ENCODE measurements at regions not wholly inside any gene's neighbourhood (a gene's known extent, or its start where the extent isn't known, plus 50 kb on each side); places are given as distances from the start of the nearest gene placed in this dataset.

DNA sequence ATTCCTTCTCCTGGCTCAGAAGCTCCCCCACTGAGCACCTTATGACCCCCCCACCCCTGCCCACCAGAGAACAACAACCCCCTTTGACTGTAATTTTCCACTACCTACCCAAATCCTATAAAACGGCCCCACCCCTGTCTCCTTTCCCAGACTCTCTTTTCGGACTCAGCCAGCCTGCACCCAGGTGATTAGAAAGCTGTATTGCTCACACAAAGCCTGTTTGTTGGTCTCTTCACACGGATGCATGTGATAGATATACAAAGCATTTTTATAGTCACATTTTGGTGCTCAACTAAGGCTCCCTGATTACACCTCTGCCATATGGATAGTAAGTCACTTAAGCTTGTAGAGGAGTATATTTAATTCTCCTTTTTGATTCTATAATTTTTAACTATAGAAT is 985.8 kb downstream of the REEP3 start:
- no peak for DNase-seq

DNA sequence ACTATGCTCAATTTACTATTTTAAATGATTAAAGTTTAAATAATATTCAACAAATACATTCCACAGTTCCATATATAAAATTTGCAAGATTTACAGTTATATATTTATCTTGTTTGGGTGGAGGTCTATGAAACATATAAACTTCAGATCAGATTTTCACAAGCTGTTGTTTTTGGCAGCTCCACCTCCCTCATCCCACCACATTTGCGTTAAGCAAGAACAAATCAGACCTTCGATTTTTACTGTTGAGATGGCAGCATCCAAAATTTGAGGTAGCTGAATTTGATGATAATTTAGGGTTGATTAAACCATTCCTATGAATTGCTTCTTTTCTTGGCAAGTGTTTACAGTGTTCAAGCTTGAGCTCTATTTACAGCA is 986.4 kb downstream of the REEP3 start:
- no peak for DNase-seq

DNA sequence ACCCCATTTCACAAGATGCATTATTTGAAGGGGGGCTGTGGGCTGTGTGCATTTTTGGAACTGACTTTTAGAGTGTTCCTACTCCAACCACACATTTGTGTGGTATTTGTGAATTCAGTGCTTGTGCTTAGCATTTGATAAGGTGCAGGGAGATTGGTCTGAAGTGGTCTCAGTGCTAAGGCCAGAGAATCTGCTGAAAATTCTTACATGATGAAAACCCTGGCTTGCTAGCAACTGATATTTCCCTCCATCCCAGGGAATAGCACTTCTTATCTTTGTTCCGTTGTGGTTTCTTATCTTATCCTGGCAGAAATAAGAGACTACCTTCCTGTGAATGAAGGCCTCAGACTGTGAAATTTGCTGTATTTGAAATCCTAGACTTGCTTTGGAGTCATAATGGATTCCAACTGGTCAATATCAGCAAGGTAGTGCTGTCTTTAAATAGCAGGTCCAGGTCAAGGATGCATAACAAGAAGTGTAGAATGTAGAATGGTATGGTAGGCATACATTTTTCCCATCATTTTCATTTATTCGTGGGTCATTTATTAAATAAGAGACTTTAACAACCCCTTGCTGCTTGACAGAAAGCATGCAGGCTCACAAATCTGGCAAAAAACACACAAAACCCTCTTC is 986.9 kb downstream of the REEP3 start:
- DNase-seq: peak; percentile 69 to 73

DNA sequence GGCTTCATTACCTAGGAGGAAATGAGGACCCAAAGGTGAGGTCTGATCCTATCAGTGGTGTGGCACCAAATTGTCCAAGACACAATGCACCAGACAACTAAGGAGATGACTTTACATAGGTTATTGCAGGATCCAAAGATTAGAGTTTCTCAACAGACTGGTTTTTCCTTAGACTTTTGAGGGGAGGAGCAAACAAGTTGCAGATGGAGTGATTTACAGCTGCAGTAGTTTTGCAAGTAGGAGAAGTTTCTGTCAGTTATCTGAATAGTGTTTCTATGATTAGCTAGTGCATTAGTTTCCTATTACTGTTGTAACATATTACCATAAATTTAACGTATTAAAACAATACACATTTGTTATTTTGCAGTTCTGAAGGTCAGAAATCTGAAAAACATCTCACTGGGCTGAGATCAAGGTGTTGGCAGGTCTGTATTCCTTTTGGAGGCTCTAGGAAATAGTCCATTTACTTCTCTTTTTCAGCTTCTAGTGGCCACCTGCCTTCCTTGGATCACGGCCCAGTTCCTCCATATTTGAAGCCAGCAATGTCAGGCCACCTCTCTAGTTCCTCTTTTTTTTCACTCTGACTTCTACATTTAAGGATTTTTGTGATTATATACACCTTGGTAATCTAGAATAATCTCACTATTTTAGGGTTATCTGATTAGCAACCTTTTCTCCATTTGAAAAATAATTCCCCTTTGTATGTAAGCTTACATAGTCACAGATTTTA is 994.9 kb downstream of the REEP3 start:
- DNase-seq: no peak

DNA sequence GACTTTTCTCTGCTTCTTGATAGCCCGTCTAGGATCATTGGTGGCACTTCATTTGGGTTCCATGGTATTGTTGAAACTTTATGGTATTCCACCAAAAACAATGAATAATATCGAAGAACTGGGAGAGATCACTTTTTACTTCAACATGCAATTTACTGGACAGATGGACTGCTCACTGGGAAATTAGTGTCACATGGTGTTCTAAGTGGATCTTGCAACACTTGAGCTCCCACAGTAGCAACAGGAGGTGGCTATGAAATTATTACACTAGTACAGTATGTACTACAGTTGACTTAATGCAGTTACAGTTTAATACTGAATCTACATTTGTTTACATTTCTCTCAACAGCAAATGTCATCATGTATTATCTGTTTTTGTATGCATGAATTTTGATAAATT is 997.3 kb downstream of the REEP3 start:
- no peak for DNase-seq

DNA sequence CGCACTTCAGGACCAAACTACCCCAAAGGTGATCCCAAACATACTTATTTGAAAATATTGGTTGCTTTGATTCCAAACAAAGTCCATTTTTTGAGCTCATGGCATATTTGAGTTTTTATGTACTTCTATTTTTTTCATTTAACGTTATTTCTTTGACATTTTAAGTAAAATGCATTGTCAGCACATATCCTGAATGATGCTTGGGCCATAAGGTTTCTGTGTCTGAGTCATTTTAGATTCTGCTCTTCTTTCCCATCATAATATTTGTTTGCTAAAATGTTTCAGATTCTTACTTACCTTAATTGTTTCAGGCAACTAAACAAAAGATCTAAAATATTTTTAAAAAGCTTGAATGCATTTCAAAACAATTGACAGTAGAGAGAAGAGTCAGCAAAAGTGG is 998.2 kb downstream of the REEP3 start:
- no peak for DNase-seq

DNA sequence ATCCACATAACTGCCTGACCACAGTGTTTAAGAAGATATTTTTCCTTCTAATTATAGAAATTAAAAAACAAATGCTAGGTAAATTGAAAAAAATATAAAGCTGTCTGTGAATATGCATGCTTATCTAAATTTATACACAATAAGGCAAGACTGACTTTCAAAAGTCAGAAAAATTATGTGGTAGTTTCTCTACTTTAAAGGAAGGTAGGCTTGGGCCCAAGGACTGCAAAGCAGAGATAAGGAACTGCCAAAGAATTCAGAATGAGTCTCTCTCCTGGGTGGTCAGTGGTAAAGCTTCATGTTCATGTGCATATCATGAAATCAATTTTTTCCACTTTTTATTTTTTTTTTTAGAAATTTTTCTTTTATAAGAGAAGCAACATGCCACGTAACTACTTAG is 998.6 kb downstream of the REEP3 start:
- no peak for DNase-seq

DNA sequence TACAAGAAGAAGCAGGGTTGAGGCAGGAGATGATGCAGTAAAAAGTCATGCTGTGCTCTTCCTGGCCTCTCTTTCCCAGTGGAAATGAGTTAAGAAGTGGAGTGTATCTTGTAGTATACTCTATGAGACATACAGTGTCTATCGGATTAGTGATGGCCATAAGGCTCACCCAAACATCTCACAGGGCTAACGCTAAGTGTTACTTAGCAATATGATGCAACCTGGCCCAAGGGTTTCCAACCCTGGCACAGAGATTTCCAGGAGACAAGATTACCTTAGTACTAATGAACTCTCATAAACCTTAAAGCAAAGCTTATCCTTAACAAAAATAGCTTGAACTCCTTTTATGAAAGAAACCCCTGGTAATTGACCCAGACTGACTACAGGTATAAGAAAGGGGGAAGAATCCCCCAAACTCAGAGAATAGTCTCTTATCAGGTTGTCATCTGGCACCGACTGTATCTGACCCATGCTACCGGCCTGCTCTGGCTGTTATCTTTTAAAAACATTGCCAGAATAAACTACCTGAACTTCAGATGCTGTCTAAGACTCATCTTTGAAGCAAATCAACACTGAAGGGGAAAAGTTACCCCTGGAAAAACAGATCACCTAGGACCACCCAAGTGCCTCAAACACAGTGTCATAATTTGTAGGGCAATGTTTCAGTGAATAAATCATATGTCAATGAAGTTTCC is 1002.0 kb downstream of the REEP3 start:
- no peak for DNase-seq

DNA sequence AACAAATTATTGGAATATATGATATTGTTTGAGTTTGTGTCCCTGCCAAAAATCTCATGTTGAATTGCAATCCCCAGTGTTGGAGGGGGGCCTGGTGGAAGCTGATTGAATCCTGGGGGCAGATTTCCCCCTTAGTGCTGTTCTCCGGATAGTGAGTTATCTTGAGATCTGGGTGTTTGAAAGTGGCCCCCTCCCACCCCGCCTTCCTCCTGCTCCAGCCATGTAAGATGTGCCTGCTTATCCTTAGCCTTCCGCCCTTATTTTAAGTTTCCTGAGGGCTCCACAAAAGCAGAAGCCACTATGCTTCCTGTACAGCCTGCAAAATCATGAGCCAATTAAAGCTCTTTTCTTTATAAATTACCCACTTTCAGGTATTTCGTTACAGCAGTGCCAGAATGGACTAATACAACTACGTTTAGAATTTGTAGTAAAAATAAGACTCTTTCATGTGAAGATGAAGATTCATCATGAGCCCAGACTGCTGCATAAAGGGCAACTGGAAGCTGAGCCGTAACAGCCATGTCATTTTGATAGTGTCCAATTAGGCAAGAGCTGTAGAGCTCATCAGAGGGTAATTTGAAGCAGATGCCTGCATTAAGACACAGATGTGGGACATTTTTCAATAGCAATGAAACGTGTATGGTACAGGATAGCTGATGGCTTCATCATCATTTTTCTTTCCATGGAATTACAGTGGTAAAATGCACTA is 1007.2 kb downstream of the REEP3 start:
- no peak for DNase-seq

DNA sequence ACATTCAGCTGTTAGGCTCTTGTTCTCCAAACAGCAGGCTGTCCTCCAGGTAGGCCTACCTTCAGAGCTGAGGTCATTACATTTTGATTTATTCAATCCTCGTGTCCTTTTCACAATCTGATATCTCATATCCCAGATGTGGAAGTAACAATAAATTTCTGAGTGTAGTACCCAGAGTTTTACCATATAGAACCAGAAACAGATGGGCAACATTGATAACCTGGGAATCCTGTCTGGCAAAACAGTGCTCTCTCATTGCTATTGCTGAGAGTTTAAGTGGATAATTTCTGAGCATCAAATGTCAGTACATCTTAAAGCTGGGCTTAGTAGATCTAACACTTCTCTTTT is 1007.8 kb downstream of the REEP3 start:
- no peak for DNase-seq

DNA sequence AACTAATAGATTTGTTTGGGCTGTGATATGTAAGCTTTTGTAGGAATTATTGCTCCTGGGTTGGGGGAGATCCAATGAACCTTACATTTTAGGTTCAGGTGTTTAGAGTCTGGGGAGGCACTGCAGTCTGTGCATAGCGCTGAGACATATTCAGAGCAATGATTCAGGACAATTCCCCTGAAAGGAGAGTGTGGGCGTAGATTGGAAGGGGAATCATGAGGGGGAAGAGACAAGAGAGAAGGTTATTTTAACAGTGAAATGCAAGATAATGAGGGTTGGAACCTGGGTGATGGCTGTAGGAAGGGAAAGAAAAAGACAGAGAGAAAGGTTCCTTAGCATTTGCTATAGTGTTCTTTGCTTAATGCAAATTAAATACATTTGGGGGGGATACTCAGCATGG is 1013.4 kb downstream of the REEP3 start:
- DNase-seq: no peak

DNA sequence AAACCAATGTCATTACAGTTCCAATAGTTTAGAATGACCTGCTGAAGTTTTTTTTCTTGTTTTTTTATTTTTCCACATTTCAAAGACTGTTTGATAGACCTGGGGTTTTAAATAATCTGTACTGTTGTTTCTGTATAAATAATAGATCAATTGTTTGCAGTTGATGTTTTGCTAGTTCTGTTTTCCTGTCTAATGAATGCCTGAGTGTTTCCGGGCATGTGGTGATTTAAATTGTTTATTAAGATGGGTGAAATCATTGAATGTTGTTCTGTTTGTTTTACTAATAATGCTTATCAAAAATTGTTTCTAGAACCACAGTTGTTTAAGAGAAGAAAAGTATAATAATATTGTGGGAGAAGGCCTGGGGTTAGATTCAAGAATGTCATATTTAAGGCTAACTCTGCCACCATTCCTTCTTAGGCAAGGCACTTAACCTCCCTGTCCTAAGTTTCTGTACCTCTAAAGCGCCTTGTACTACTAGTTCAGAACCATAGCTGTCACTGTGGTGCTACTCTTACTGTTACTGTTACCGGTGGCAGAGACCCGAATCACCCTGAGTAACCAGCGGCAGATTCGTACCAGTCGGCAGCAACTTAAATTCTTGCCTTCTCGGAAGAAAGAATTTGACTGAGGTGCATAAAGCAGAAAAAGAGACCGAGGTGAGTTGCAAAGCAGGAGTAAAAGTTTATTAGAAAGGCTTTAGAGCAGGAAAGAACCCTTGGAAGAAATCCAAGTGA is 1014.1 kb downstream of the REEP3 start:
- no peak for DNase-seq

DNA sequence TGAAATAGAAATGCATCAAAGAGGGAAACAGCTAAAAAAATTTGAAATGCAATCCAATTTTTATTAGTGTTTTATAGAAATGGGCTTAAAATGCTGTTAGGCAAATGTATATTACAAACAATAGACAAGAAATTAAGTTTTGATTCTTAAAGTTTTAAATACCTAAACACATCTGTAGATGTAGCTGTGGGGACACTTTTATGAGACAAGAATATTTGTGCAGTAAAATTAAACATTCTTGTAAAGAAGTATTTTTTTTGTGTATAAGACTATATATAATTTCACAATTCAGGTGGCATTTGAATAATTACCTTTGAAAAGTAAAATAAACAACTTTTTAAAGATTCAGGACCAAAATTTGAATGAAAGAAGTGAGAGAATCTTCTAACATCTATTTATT is 1015.9 kb downstream of the REEP3 start:
- no peak for DNase-seq

DNA sequence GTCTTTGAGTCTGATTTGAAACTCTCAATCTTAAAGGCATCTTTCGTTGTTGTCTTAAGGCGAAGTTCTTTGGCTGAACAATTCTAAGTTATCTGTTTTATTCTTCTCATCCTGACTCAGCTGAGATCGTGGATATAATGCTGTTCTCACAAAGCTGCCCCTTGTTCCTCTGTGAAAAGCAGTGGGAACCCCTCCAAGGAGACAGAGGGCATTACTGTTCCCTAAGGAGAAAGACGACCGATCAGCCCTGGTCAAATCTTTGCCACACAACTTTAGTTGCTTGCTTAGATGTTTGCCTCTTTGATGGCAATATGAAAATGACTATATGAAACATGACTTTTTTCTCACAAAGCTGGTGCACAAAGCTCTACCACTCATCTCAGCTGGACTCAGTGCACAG is 1016.7 kb downstream of the REEP3 start:
- DNase-seq: no peak

DNA sequence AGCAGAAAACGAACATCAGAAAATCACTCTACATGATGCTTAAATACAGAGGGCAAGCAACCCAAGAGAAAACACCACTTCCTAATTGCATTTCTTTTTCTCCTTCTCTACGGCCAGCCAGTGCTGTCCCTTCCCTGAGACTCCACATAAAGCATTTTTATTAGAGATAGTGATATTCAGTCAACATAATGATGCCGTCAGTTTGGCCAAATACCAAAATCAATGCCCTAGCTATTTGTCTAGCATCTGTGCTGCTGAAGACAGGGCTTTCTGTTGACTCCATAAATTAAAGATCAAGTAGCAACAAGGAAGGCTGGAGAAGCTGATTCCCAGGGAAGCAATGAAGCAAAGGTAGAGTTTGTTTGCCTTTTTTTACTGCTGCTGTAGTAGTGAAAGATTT is 1024.9 kb downstream of the REEP3 start:
- DNase-seq: no peak

DNA sequence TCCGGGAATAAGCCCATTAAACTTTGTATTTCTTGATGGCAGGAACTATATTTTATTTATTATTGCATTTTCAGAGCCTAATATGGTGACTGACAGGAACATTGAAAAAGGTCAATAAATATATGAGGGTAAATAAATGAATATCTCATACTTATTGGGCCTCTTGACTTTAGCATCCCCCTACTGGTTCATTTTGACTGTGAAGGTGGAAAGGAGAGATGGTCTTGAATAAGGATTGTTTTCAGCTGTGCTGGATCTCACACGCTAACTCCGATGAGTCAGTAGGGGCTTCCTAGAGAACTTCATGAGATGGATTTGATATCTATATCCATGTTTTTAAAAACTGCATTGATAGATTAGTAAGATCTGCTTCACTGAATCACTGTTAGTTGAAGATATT is 1026.0 kb downstream of the REEP3 start:
- DNase-seq: no peak

DNA sequence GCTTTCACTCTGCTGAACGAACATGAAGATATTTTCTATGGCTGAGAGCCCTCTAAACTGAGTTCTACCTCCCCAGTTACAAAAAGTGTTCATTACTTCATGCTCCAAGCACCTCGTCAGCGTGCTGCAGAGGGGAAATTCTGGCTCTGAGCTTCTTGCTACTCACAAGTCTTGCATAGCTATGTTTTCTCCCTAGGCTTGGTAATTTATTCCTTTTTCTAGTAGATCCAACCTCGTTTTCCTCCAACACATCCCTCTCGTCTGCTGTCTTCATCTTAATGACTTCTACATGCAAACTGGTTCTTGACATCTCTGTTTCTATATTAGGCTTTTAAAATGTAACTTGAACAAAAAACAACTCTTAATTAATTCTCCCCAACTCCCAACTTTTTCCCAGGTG is 1034.5 kb downstream of the REEP3 start:
- DNase-seq: no peak

DNA sequence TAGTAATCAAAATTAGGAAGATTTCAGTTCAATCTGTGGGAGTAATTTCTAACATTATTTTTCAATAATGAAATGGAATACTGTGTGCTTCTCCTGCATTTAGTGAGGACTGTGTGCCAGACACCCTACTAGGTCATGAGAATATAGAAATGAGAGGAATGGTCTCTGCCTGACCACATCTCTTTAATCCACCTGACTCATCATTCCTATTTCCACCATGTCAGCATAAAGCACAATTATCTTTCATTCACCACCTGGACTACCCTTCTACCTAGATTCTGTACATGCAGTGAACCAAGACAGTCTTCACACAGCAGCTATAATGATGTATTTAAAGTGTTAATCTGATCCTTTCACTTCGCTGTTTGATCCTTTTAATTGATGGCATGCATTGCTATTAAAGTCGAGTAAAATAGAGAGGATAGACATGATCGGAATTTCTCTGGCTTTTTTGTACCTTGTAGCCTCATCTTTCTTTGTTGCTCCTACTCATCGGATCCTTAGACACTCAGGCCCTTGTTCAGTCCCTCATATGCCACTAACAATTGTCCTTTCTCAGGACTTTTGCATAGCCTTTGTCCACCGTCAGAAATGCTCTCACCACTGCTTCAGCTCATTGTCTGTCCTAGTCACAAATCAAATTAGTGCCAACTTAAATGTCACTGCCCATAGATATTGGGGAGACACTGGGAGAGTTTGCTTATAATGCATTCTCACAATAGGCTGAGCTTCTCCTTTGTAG is 1037.1 kb downstream of the REEP3 start:
- no peak for DNase-seq

DNA sequence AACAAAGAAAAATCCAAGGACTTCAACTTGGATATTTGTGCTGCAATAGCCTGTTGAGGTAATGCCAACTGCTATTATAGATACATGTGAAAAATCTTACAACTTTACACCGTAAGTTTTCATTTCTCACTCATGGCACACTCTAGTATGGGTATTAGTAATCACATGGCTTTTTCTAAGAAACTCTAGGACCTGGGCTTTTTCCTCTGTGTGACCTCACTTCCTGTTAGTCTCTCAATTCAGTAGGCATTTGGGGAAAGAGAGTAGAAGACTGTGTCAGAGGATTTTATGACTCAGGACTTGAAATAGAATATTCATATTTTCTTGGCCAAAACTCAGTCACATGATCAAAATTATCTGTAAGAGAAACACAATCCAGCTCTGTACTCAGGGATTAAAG is 1049.9 kb downstream of the REEP3 start:
- no peak for DNase-seq

DNA sequence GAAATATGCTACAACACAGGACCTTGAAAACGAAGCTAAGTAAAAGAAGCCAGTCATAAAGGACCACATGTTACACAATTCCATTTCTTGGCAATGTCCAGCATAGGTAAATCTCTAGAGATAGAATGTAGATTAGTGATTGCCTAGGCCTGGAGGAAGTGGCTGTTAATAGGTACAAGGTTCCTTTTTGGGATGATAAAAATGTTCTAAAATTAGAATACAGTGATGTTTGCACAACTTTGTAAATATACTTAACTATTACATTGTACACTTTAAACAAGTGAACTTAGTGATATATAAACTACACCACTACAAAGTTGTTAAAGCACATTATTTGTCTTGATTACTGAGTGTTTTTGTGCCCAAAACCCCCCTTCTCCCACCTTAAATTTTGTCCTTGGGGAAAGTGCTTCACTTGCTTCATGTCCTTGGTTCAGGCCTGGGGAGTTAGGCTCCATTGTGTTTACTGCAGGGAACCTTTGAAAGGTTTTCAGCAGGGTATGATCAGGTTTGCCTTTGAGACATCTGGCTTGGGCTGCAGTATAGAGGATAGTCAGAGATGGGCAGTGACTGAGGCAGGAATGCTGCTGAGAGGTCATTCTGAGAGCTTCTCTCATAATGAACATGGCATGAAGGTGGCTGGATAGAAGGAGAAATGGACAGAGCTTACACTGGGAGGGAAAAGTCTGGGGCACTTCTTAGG is 1052.6 kb downstream of the REEP3 start:
- peak in 1 of 2 donors; percentile 3 for DNase-seq

DNA sequence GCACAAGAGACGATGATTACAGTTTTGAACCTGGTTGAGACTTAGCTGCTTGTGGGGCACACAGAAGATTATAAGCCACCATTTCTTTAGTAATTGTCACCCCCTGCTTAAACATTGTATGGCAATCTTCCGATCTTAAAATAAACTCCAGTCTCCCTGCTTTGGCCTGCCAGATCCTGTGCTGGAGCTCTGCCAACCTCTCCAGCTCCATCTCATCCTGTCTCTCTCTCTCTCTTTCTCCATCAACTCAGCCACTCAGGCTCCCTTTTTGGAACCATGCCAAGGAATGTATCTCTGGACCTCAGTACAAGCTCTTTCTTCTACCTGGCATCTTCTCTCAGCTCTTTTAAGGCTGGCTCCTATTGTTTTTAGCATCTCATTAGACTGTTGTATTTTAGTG is 1053.2 kb downstream of the REEP3 start:
- peak; percentile 30 to 49 for DNase-seq

Data from right lung (tissue), 2 donors.